ENCODE measurements at regions not wholly inside any gene's neighbourhood (a gene's known extent, or its start where the extent isn't known, plus 50 kb on each side); places are given as distances from the start of the nearest gene placed in this dataset.

- TF ChIP-seq SIN3A (IDR thresholded peaks at IDR 0.05; ENCODE audit: borderline replicate concordance, insufficient read depth, low read length) (no peak), POLR2AphosphoS5 (IDR thresholded peaks at IDR 0.05; ENCODE audit: low read depth, low read length) (no peak), TAF1 (IDR thresholded peaks at IDR 0.05; ENCODE audit: borderline replicate concordance, insufficient read depth, low read length) (no peak)
Observed at GRCh38 chr16:7997966-7998365, 592.3 kb downstream of the TMEM114 start.

Data from PFSK-1 (cell line).